ENCODE measurements at regions not wholly inside any gene's neighbourhood (a gene's known extent, or its start where the extent isn't known, plus 50 kb on each side); places are given as distances from the start of the nearest gene placed in this dataset.

GRCh38 chr17:34198519-34198918 is 56.6 kb upstream of the CCL2 start:
- Histone ChIP-seq H3K4me3 (ENCODE audit: low read depth, low read length) (no peak overlapping the region), H3K36me3 (ENCODE audit: control insufficient read depth, insufficient read depth, low read length) (no peaks in the 10 kb centered on the region), H3K27me3 (ENCODE audit: control insufficient read depth, insufficient read depth, low read length) (no peaks in the 10 kb centered on the region), H3K9ac (ENCODE audit: low read depth, low read length) (no peak overlapping the region), H3K9me3 (ENCODE audit: control insufficient read depth, insufficient read depth, low read length) (no peaks in the 10 kb centered on the region), H3K4me1 (ENCODE audit: control insufficient read depth, insufficient read depth, low read length) (no peaks in the 10 kb centered on the region)

- no peak overlapping the region for H3K9ac ChIP-seq (ENCODE audit: low read depth, low read length)
- H3K36me3 ChIP-seq (ENCODE audit: control insufficient read depth, insufficient read depth, low read length) = no peaks in the 10 kb centered on the region
- H3K27me3 ChIP-seq (ENCODE audit: control insufficient read depth, insufficient read depth, low read length) = no peaks in the 10 kb centered on the region
- H3K4me1 ChIP-seq (ENCODE audit: control insufficient read depth, insufficient read depth, low read length) = no peaks in the 10 kb centered on the region
- H3K9me3 ChIP-seq (ENCODE audit: control insufficient read depth, insufficient read depth, low read length) = no peaks in the 10 kb centered on the region
- no peak overlapping the region for H3K4me3 ChIP-seq (ENCODE audit: low read depth, low read length)
Measured at GRCh38 chr17:34199454-34199853, 55.6 kb upstream of the CCL2 start.

- no peaks in the 10 kb centered on the region for H3K36me3 ChIP-seq (ENCODE audit: control insufficient read depth, insufficient read depth, low read length)
- H3K4me3 ChIP-seq (ENCODE audit: low read depth, low read length) = no peak overlapping the region
- H3K9me3 ChIP-seq (ENCODE audit: control insufficient read depth, insufficient read depth, low read length) = no peaks in the 10 kb centered on the region
- no peak overlapping the region for H3K9ac ChIP-seq (ENCODE audit: low read depth, low read length)
- no peaks in the 10 kb centered on the region for H3K4me1 ChIP-seq (ENCODE audit: control insufficient read depth, insufficient read depth, low read length)
- H3K27me3 ChIP-seq (ENCODE audit: control insufficient read depth, insufficient read depth, low read length) = no peaks in the 10 kb centered on the region
Measured at GRCh38 chr17:34199932-34200534, 55.1 kb upstream of the CCL2 start.

- no peaks in the 10 kb centered on the region for H3K9me3 ChIP-seq (ENCODE audit: control insufficient read depth, insufficient read depth, low read length)
- H3K36me3 ChIP-seq (ENCODE audit: control insufficient read depth, insufficient read depth, low read length) = no peaks in the 10 kb centered on the region
Measured at GRCh38 chr17:34201225-34201624, 53.9 kb upstream of the CCL2 start.

GRCh38 chr17:34201767-34202166 is 53.3 kb upstream of the CCL2 start:
- H3K9me3 ChIP-seq (ENCODE audit: control insufficient read depth, insufficient read depth, low read length) = no peaks in the 10 kb centered on the region
- H3K4me1 ChIP-seq (ENCODE audit: control insufficient read depth, insufficient read depth, low read length) = no peaks in the 10 kb centered on the region
- H3K4me3 ChIP-seq (ENCODE audit: low read depth, low read length) = no peak overlapping the region
- no peaks in the 10 kb centered on the region for H3K36me3 ChIP-seq (ENCODE audit: control insufficient read depth, insufficient read depth, low read length)
- no peak overlapping the region for H3K9ac ChIP-seq (ENCODE audit: low read depth, low read length)
- H3K27me3 ChIP-seq (ENCODE audit: control insufficient read depth, insufficient read depth, low read length) = no peaks in the 10 kb centered on the region

More at GRCh38 chr17:34201225-34201624, 53.9 kb upstream of the CCL2 start:
- no peaks in the 10 kb centered on the region for H3K4me1 ChIP-seq (ENCODE audit: control insufficient read depth, insufficient read depth, low read length)
- no peaks in the 10 kb centered on the region for H3K27me3 ChIP-seq (ENCODE audit: control insufficient read depth, insufficient read depth, low read length)
- no peak overlapping the region for H3K9ac ChIP-seq (ENCODE audit: low read depth, low read length)
- no peak overlapping the region for H3K4me3 ChIP-seq (ENCODE audit: low read depth, low read length)

- H3K27me3 ChIP-seq (ENCODE audit: control insufficient read depth, insufficient read depth, low read length) = no peaks in the 10 kb centered on the region
- no peak overlapping the region for H3K4me3 ChIP-seq (ENCODE audit: low read depth, low read length)
- no peaks in the 10 kb centered on the region for H3K4me1 ChIP-seq (ENCODE audit: control insufficient read depth, insufficient read depth, low read length)
- no peak overlapping the region for H3K9ac ChIP-seq (ENCODE audit: low read depth, low read length)
- H3K9me3 ChIP-seq (ENCODE audit: control insufficient read depth, insufficient read depth, low read length) = no peaks in the 10 kb centered on the region
- H3K36me3 ChIP-seq (ENCODE audit: control insufficient read depth, insufficient read depth, low read length) = no peaks in the 10 kb centered on the region
Measured at GRCh38 chr17:34203018-34203638, 52.0 kb upstream of the CCL2 start.

GRCh38 chr17:34204402-34204801 is 50.7 kb upstream of the CCL2 start:
- H3K9ac ChIP-seq (ENCODE audit: low read depth, low read length) = no peak overlapping the region
- H3K36me3 ChIP-seq (ENCODE audit: control insufficient read depth, insufficient read depth, low read length) = no peaks in the 10 kb centered on the region
- H3K4me3 ChIP-seq (ENCODE audit: low read depth, low read length) = no peak overlapping the region
- no peaks in the 10 kb centered on the region for H3K9me3 ChIP-seq (ENCODE audit: control insufficient read depth, insufficient read depth, low read length)
- H3K27me3 ChIP-seq (ENCODE audit: control insufficient read depth, insufficient read depth, low read length) = no peaks in the 10 kb centered on the region
- no peaks in the 10 kb centered on the region for H3K4me1 ChIP-seq (ENCODE audit: control insufficient read depth, insufficient read depth, low read length)
